Esophagus muscularis mucosa (tissue), 4 donors: ENCODE measurements at regions not wholly inside any gene's neighbourhood (a gene's known extent, or its start where the extent isn't known, plus 50 kb on each side); places are given as distances from the start of the nearest gene placed in this dataset.

Experiments used
- DNase-seq: peaks from one replicate; pipeline ENCODE4 v3.0.0-alpha.2; 2017; ENCODE audit errors: extremely low spot score
- H3K27ac ChIP-seq, 4 donors: fragments of 200-600 bp; sonication (generic); replicated peaks in 1 of 4; 1 replicate in 3 of 4; 2 replicates in 1 of 4; pipeline ENCODE4 v1.5.1; 2016 to 2019; ENCODE audit warnings: mild to moderate bottlenecking in 1 of 4
- H3K27me3 ChIP-seq, 4 donors: fragments of 200-600 bp; sonication (generic); one replicate each; pipeline versions ENCODE4 v1.5.1 to v1.6.0; 2016 to 2019
- H3K36me3 ChIP-seq, 4 donors: fragments of 200-600 bp; sonication (generic); one replicate each; pipeline ENCODE4 v1.5.1; 2016 to 2019
- H3K4me1 ChIP-seq, 4 donors: fragments of 200-600 bp; sonication (generic); one replicate each; pipeline ENCODE4 v1.5.1; 2016 to 2019
- H3K4me3 ChIP-seq, 4 donors: fragments of 200-600 bp; sonication (generic); 1 replicate in 2 of 4; 2 replicates in 2 of 4; pipeline ENCODE4 v1.5.1; 2016 to 2019; ENCODE audit warnings: mild to moderate bottlenecking in 4 of 4, moderate library complexity in 1 of 4
- H3K9me3 ChIP-seq, 4 donors: fragments of 200-600 bp; sonication (generic); 1 replicate in 3 of 4; 2 replicates in 1 of 4; pipeline ENCODE4 v1.5.1; 2016 to 2019
- CTCF ChIP-seq, 3 experiments: fragments of 200-600 bp in 2 of 3; fragments of 450-650 bp in 1 of 3; sonication (generic) in 2 of 3; IDR thresholded peaks; one replicate each; pipeline ENCODE4 v1.5.1; 2017 to 2019; ENCODE audit warnings: antibody characterized with exemption in 3 of 3, mild to moderate bottlenecking in 2 of 3, moderate library complexity in 1 of 3
- EP300 ChIP-seq: sonication (generic); formaldehyde crosslinking; IDR thresholded peaks from one replicate; pipeline ENCODE4 v1.6.1; 2017; ENCODE audit warnings: antibody characterized with exemption
- POLR2A ChIP-seq: fragments of 450-650 bp; IDR thresholded peaks from one replicate; pipeline ENCODE4 v1.6.1; 2017; ENCODE audit warnings: antibody characterized with exemption, moderate library complexity, mild to moderate bottlenecking, low read depth
- POLR2AphosphoS5 ChIP-seq, 2 donors: sonication (generic); formaldehyde crosslinking; IDR thresholded peaks; one replicate each; pipeline ENCODE4 v1.6.1; 2017; ENCODE audit warnings: antibody characterized with exemption in 2 of 2
- whole genome bisulfite sequencing: methylation state at CpG from one replicate; pipeline ENCODE4 v1.1.5; 2018; 5-methylcytosine and 5-hydroxymethylcytosine counted together
- intact Hi-C: fragments of 100-400 bp; cut with DNase I; formaldehyde crosslinking; loops from one replicate; pipeline ENCODE4 v1.15.1; 2023

DNA sequence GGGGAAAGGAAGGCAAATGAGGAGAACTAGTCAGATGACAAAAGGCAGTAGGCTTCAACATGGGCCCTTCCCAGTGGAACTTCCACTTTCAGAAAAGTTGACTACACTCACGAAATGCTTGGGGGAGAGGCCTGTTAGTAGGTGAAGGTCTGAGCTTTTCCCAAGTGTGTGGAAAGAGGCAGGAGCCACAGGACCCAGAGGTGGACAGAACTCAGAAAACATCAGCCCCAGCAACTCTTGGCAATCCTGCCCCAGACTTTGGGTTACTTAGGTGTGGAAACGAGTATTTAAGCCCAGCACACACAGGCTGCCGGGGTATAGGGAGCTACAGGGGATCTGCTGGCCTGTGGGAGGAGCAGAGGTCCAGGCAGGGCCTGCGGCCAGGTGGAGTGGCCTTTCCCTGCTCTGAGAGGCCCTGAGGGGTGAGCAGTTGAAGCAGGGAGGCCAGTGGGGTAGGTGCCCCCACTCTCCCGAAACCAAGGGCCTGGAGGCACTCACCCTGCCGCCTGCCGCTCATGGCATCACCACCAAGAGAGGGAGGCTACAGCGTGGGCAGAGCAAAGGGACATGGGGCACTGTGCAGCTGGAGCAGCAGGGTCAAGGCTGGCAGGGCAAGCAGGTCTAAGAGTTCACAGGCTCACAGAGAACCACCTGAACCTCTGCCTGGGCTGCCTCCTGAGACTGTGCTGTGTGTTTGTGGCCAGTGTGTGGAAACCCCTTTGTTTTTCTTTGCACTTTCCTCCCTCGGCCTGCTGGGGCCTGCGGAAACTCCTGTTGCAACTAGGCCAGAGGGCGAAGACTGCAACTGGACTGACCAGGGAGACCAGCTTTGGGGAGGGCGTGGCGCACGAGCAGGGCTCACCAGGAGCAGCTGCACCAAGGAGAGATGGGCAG is 130.7 kb upstream of the SERTAD2 start:
- H3K4me3 ChIP-seq = no peak overlapping the region
- TF ChIP-seq POLR2A (no peak), EP300 (no peak), POLR2AphosphoS5 (IDR thresholded peaks at IDR 0.05) (no peak)
- no peak overlapping the region for H3K27ac ChIP-seq
- H3K36me3 ChIP-seq = no peaks in the 10 kb centered on the region
- no peaks in the 10 kb centered on the region for H3K9me3 ChIP-seq
- DNase-seq = no peak
- WGBS = 89% methylated on average over 6 of the region's 14 CpGs
- no peaks in the 10 kb centered on the region for H3K27me3 ChIP-seq
- H3K4me1 ChIP-seq = peaks cover 3 to 6% (median 4%) of the 10 kb centered on the region in 4 donors
- intact Hi-C loops = no loop called here

GRCh38 chr2:64785245-64785644 is 131.5 kb upstream of the SERTAD2 start:
- TF ChIP-seq POLR2AphosphoS5 (IDR thresholded peaks at IDR 0.05) (no peak), POLR2A (no peak)
- Histone ChIP-seq H3K4me3 (no peak overlapping the region), H3K27me3 (no peaks in the 10 kb centered on the region), H3K36me3 (no peaks in the 10 kb centered on the region), H3K27ac (no peak overlapping the region), H3K9me3 (no peaks in the 10 kb centered on the region), H3K4me1 (no peaks in the 10 kb centered on the region)
- WGBS = 100% methylated on average over 3 of the region's 3 CpGs
- DNase-seq = no peak
- intact Hi-C loops = no loop called here

DNA sequence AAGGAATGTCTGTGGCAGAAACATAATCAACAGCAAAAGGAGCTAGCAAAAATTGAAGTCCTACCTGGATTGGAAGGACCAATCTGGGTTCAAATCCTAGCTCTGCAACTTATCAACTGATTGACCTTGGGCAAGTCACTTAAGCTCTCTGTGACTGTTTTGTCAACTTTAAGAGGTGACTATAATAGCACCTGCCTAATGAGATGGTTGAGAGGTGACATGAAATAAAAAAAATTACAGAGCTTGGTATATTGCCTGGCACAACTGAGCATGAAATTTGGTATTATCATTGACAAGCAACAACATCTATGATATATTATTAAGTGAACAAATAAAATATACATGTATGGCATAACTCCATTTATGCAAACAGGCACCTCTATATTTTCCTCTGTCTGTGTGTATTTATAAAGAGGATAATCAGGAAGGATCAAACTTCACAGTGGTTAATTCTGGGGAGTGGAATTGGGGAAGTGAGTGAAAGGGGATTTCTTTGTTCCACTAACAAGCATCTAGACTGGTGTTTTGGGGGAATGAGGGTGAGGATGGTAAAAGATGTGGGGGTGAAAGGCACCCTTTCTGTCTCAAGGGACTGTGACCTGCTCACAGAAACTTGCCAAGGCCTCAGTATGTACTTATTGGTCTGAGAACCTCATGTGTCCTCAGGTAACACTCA is 132.8 kb upstream of the SERTAD2 start:
- intact Hi-C loops = no loop called here
- no peak for DNase-seq
- TF ChIP-seq POLR2AphosphoS5 (IDR thresholded peaks at IDR 0.05) (no peak), CTCF (IDR thresholded peaks at IDR 0.05) (no peak), POLR2A (no peak), EP300 (no peak)
- H3K9me3 ChIP-seq = no peaks in the 10 kb centered on the region
- H3K4me3 ChIP-seq = no peak overlapping the region
- no peaks in the 10 kb centered on the region for H3K36me3 ChIP-seq
- H3K4me1 ChIP-seq = no peaks in the 10 kb centered on the region
- no peaks in the 10 kb centered on the region for H3K27me3 ChIP-seq
- no peak overlapping the region for H3K27ac ChIP-seq

- TF ChIP-seq POLR2AphosphoS5 (IDR thresholded peaks at IDR 0.05) (no peak), EP300 (no peak)
- WGBS = 94% methylated on average over 4 of the region's 6 CpGs
- no peak overlapping the region for H3K27ac ChIP-seq
- no peak overlapping the region for H3K4me3 ChIP-seq
- no peaks in the 10 kb centered on the region for H3K36me3 ChIP-seq
- no peaks in the 10 kb centered on the region for H3K9me3 ChIP-seq
- no peaks in the 10 kb centered on the region for H3K27me3 ChIP-seq
- H3K4me1 ChIP-seq = no peaks in the 10 kb centered on the region
- DNase-seq = no peak
- intact Hi-C loops = no loop called here
These were observed 133.3 kb upstream of the SERTAD2 start for GRCh38 chr2:64787019-64787365.

DNA sequence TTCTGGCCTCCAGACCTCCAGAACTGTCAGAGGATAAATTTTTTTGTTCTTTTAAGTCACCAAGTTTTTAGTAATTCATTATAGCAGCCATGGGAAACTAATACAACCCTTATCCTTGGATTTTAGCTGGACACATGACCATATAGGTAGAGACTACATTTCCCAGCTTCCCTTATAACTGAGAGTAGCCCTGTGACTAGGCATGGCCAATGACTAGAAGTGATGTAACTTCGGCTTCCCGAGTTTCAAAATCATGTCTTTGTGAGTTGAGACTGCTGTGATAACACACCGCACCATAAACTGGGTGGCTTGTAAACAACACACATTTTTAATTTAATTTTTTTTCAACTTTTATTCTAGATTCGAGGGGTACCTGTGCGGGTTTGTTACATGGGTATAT is 134.0 kb upstream of the SERTAD2 start:
- Histone ChIP-seq H3K27me3 (no peaks in the 10 kb centered on the region), H3K4me1 (no peaks in the 10 kb centered on the region), H3K27ac (no peak overlapping the region), H3K4me3 (no peak overlapping the region), H3K36me3 (no peaks in the 10 kb centered on the region), H3K9me3 (no peaks in the 10 kb centered on the region)
- TF ChIP-seq POLR2AphosphoS5 (IDR thresholded peaks at IDR 0.05) (no peak), POLR2A (no peak), EP300 (no peak), CTCF (IDR thresholded peaks at IDR 0.05) (no peak)
- intact Hi-C loops = no loop called here
- WGBS = 70% methylated on average over 5 of the region's 5 CpGs
- DNase-seq = no peak

DNA sequence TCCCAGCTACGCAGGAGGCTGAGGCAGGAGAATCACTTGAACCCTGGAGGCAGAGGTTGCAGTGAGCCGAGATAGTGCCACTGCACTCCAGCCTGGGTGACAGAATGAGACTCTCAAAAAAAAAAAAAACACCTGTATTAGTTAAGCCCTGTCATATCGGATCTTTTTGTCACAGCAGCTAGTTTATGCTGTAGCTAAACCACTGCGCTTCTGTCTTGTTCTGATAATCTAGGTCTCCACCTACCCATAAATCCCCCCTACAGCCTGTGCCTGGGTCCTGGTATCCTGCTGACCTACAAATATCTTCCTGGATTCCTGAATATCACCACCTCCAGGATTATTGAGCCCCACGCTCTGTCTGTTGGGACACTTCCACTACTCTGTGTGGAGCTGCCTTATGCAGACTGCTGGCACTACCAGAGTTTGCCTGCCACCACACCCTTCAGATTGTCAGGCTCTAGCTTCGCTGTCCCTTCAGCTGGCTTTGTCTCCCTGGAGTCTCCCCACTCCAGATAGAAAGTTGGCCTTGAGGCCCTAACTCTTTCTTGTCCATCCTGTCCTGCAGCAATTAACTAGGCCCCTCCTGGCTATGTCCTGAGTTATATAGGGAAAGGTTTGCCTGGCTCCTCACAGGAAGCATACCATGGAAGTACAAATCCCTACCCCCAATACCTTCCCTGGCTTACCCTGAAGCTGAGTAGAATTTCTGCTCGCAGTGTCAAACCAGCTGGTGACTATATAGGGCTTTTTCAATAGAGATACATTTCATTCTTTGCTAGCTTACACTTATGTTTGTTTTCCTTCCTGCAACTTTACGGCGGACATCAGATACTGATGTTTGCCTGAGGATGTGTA is 136.0 kb upstream of the SERTAD2 start:
- Histone ChIP-seq H3K4me1 (no peaks in the 10 kb centered on the region), H3K36me3 (no peaks in the 10 kb centered on the region), H3K9me3 (no peaks in the 10 kb centered on the region), H3K27me3 (no peaks in the 10 kb centered on the region), H3K4me3 (no peak overlapping the region), H3K27ac (no peak overlapping the region)
- WGBS = 96% methylated on average over 9 of the region's 9 CpGs
- intact Hi-C loops = no loop called here
- TF ChIP-seq EP300 (no peak), POLR2A (no peak), POLR2AphosphoS5 (IDR thresholded peaks at IDR 0.05) (no peak), CTCF (IDR thresholded peaks at IDR 0.05) (no peak)
- no peak for DNase-seq
